ENCODE measurements at regions not wholly inside any gene's neighbourhood (a gene's known extent, or its start where the extent isn't known, plus 50 kb on each side); places are given as distances from the start of the nearest gene placed in this dataset.

DNA sequence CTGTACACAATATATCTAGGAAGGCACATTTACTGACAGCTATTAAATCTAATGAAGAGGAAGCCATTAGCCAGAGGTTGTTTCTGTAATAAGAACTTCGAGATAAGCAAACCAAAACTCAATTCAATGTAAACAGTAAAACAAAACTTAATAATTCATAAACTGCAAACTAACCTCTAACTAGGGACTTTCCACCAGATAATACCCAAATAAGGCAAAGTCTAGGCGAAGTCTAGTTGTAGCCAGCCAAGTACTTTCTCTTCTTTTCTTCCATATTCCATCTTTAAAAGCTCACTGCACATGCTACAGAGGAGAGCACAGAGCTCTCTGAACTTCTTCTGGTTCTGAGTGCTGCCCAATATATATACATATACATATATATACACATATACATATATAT, 229.9 kb upstream of the ANO5 start:
- TF ChIP-seq POLR2A (IDR thresholded peaks at IDR 0.05) (no peak), EP300 (IDR thresholded peaks at IDR 0.05) (no peak)
- TF ChIP-seq, protein P1, sequence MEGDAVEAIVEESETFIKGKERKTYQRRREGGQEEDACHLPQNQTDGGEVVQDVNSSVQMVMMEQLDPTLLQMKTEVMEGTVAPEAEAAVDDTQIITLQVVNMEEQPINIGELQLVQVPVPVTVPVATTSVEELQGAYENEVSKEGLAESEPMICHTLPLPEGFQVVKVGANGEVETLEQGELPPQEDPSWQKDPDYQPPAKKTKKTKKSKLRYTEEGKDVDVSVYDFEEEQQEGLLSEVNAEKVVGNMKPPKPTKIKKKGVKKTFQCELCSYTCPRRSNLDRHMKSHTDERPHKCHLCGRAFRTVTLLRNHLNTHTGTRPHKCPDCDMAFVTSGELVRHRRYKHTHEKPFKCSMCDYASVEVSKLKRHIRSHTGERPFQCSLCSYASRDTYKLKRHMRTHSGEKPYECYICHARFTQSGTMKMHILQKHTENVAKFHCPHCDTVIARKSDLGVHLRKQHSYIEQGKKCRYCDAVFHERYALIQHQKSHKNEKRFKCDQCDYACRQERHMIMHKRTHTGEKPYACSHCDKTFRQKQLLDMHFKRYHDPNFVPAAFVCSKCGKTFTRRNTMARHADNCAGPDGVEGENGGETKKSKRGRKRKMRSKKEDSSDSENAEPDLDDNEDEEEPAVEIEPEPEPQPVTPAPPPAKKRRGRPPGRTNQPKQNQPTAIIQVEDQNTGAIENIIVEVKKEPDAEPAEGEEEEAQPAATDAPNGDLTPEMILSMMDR (IDR thresholded peaks at IDR 0.05), result no peak

Measured in tibial nerve (tissue), 4 donors.